Esophagus muscularis mucosa (tissue), 3 donors: ENCODE measurements at regions not wholly inside any gene's neighbourhood (a gene's known extent, or its start where the extent isn't known, plus 50 kb on each side); places are given as distances from the start of the nearest gene placed in this dataset.

Experiments used
- POLR2A ChIP-seq: fragments of 450-650 bp; IDR thresholded peaks from one replicate; pipeline ENCODE4 v1.6.1; 2017; ENCODE audit warnings: antibody characterized with exemption, moderate library complexity, mild to moderate bottlenecking, low read depth
- TF ChIP-seq, protein P1 (sequence below), 3 experiments: fragments of 200-600 bp in 2 of 3; fragments of 450-650 bp in 1 of 3; sonication (generic) in 2 of 3; IDR thresholded peaks; one replicate each; pipeline ENCODE4 v1.5.1; 2017 to 2019; ENCODE audit warnings: antibody characterized with exemption in 3 of 3, mild to moderate bottlenecking in 2 of 3, moderate library complexity in 1 of 3

DNA sequence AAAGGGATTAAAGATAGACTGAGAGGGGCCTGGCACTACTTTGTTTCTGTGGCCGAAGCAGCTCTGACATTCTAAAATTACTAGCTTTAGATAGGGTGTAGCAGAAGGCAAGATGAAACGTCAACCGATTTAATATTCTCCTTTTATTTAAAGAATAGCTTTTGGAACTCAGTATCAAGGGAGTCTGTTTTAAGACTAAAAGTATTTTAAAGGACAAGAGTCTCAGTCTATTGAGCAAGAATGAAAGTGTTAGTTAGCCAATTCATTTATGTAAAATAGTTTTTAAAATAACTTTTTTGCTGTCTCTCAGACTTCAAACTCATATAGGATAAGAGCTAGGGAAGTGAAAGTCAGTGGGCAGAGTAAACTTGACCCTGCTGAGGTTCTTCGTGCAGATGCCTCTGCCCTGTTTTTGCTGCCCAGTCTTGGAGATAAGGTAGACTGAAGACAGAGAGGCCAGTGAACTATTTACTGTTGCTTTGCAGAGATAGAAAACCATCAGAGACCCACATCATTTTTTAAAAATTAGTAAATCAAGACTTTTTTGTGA, 1090.9 kb downstream of the ROBO2 start:
- TF ChIP-seq, protein P1, sequence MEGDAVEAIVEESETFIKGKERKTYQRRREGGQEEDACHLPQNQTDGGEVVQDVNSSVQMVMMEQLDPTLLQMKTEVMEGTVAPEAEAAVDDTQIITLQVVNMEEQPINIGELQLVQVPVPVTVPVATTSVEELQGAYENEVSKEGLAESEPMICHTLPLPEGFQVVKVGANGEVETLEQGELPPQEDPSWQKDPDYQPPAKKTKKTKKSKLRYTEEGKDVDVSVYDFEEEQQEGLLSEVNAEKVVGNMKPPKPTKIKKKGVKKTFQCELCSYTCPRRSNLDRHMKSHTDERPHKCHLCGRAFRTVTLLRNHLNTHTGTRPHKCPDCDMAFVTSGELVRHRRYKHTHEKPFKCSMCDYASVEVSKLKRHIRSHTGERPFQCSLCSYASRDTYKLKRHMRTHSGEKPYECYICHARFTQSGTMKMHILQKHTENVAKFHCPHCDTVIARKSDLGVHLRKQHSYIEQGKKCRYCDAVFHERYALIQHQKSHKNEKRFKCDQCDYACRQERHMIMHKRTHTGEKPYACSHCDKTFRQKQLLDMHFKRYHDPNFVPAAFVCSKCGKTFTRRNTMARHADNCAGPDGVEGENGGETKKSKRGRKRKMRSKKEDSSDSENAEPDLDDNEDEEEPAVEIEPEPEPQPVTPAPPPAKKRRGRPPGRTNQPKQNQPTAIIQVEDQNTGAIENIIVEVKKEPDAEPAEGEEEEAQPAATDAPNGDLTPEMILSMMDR (IDR thresholded peaks at IDR 0.05) = no peak
- TF ChIP-seq POLR2A = no peak
